HL-60 (cell line): ENCODE measurements at regions not wholly inside any gene's neighbourhood (a gene's known extent, or its start where the extent isn't known, plus 50 kb on each side); places are given as distances from the start of the nearest gene placed in this dataset.

Source experiments
- DNase-seq, 2 experiments: peaks; one replicate each; pipeline ENCODE4 v3.0.0-alpha.2; 2010 to 2020; ENCODE audit warnings: low read depth in 1 of 2, low spot score in 1 of 2
- H3K27ac ChIP-seq: fragments of 250-450 bp; sonication (Bioruptor Pico); replicated peaks from 2 replicates; pipeline ENCODE4 v1.5.1; 2020; ENCODE audit warnings: mild to moderate bottlenecking, moderate library complexity
- H3K27me3 ChIP-seq: fragments of 250-450 bp; sonication (Bioruptor Pico); 2 replicates; pipeline ENCODE4 v1.5.1; 2021; ENCODE audit warnings: mild to moderate bottlenecking, moderate library complexity; ENCODE audit not compliant: insufficient read depth, poor library complexity, severe bottlenecking
- H3K4me3 ChIP-seq: replicated peaks from 2 replicates; pipeline ENCODE4 v1.5.1; 2011; ENCODE audit warnings: mild to moderate bottlenecking, control low read depth, low read length; ENCODE audit not compliant: insufficient read depth
- GABPA ChIP-seq: IDR thresholded peaks from 2 replicates; pipeline ENCODE4 v1.6.1; 2012; ENCODE audit warnings: low read depth
- POLR2AphosphoS5 ChIP-seq: IDR thresholded peaks from 2 replicates; pipeline ENCODE4 v1.6.1; 2012; ENCODE audit warnings: low read depth
- REST ChIP-seq: IDR thresholded peaks from 2 replicates; pipeline ENCODE4 v1.6.1; 2012; ENCODE audit warnings: low read depth; ENCODE audit not compliant: insufficient replicate concordance
- SPI1 ChIP-seq: IDR thresholded peaks from 2 replicates; pipeline ENCODE4 v1.6.1; 2012; ENCODE audit warnings: low read depth, mild to moderate bottlenecking, borderline replicate concordance
- TF ChIP-seq, protein P1 (sequence below): IDR thresholded peaks from one replicate; pipeline ENCODE4 v1.5.1; 2011; ENCODE audit warnings: low read length, control low read depth, inconsistent platforms; ENCODE audit not compliant: insufficient read depth

DNA sequence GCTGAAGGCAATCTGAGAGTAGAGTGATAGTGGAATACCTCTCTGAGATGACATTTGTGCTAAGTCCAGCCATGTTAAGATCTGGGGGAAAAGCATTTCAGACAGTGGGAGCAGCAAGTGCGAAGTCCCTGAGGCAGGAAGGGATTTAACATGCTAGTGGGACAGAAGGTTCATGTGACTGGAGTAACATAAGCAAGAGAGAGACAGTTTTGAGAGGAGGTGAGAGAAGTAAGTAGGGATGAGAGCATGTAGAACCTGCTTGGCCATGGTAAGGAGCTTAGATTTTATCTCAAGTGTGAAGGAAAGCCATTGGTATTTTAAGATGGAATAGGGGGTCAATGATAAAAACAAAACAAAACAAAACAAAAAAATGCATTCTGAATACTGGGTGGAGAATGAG is 358.6 kb upstream of the KCNH8 start:
- TF ChIP-seq REST (no peak), POLR2AphosphoS5 (no peak), GABPA (no peak), SPI1 (no peak)
- TF ChIP-seq, protein P1, sequence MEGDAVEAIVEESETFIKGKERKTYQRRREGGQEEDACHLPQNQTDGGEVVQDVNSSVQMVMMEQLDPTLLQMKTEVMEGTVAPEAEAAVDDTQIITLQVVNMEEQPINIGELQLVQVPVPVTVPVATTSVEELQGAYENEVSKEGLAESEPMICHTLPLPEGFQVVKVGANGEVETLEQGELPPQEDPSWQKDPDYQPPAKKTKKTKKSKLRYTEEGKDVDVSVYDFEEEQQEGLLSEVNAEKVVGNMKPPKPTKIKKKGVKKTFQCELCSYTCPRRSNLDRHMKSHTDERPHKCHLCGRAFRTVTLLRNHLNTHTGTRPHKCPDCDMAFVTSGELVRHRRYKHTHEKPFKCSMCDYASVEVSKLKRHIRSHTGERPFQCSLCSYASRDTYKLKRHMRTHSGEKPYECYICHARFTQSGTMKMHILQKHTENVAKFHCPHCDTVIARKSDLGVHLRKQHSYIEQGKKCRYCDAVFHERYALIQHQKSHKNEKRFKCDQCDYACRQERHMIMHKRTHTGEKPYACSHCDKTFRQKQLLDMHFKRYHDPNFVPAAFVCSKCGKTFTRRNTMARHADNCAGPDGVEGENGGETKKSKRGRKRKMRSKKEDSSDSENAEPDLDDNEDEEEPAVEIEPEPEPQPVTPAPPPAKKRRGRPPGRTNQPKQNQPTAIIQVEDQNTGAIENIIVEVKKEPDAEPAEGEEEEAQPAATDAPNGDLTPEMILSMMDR = no peak
- no peaks in the 10 kb centered on the region for H3K27me3 ChIP-seq
- H3K4me3 ChIP-seq = no peak overlapping the region
- no peak overlapping the region for H3K27ac ChIP-seq
- no peak for DNase-seq

- Histone ChIP-seq H3K4me3 (no peak overlapping the region), H3K27ac (no peak overlapping the region), H3K27me3 (no peaks in the 10 kb centered on the region)
- DNase-seq = no peak
- TF ChIP-seq POLR2AphosphoS5 = no peak
- no peak for TF ChIP-seq GABPA
- TF ChIP-seq SPI1 = no peak
- TF ChIP-seq REST = no peak
- TF ChIP-seq, protein P1 = no peak
Observed at GRCh38 chr3:18787441-18787840, 360.9 kb upstream of the KCNH8 start.

DNA sequence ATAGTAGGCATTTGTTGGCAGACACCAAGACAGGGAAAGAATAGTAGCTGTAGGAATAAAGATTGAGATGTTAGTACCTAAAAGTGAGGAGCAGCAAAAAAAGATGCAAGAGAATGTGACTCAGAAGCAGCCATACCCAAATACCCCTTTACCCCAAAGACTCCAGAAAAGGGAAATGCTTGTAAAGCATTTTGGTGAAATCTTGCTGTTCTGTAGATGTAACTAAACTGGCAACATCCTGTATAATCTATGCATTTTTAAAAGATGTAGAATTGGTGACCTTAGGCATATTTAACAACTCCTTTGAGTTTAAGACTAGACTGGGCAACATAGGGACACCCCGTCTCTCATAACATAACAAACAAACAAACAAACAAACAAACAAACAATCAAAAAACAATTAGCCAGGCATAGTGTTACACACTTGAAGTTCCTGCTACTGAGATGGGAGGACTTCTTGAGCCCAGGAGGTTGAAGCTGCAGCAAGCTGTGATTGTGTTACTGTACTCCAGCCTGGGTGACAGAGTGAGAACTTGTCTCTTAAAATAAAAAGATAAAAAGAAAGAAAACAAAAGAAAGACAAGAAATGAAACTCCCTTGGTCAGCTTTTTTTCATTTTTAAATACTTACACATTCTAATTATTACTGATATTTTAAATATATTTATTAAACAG is 361.5 kb upstream of the KCNH8 start:
- H3K27me3 ChIP-seq = no peaks in the 10 kb centered on the region
- no peak for DNase-seq
- no peak overlapping the region for H3K4me3 ChIP-seq
- no peak overlapping the region for H3K27ac ChIP-seq
- TF ChIP-seq REST (no peak), POLR2AphosphoS5 (no peak), SPI1 (no peak), GABPA (no peak)
- TF ChIP-seq, protein P1 = no peak
